Esophagus squamous epithelium (tissue), 5 donors: ENCODE measurements at regions not wholly inside any gene's neighbourhood (a gene's known extent, or its start where the extent isn't known, plus 50 kb on each side); places are given as distances from the start of the nearest gene placed in this dataset.

Experiments used
- DNase-seq: peaks from one replicate; lab custom pipeline; 2025; lab: John Stamatoyannopoulos, UW
- H3K27ac ChIP-seq, 4 donors: fragments of 200-600 bp; sonication (generic); one replicate each; pipeline ENCODE4 v1.5.1; 2016 to 2019; ENCODE audit warnings: mild to moderate bottlenecking in 1 of 4
- H3K27me3 ChIP-seq, 4 donors: fragments of 200-600 bp; sonication (generic); 1 replicate in 3 of 4; 2 replicates in 1 of 4; pipeline versions ENCODE4 v1.5.1 to v1.6.0; 2017 to 2021; ENCODE audit warnings: antibody characterized with exemption in 1 of 4
- H3K36me3 ChIP-seq, 3 donors: fragments of 200-600 bp; sonication (generic); one replicate each; pipeline ENCODE4 v1.5.1; 2016 to 2019
- H3K4me1 ChIP-seq, 3 donors: fragments of 200-600 bp; sonication (generic); one replicate each; pipeline ENCODE4 v1.5.1; 2017 to 2019
- H3K4me3 ChIP-seq, 4 donors: fragments of 200-600 bp; sonication (generic); 1 replicate in 3 of 4; 2 replicates in 1 of 4; pipeline ENCODE4 v1.5.1; 2016 to 2019; ENCODE audit warnings: mild to moderate bottlenecking in 2 of 4, moderate library complexity in 1 of 4
- H3K9me3 ChIP-seq, 3 donors: fragments of 200-600 bp; sonication (generic); one replicate each; pipeline ENCODE4 v1.5.1; 2016 to 2019
- POLR2A ChIP-seq, 4 donors: fragments of 450-650 bp; IDR thresholded peaks; one replicate each; pipeline ENCODE4 v1.6.1; 2017; ENCODE audit warnings: antibody characterized with exemption in 4 of 4, mild to moderate bottlenecking in 4 of 4, moderate library complexity in 3 of 4
- WGBS, 2 donors: methylation state at CpG; one replicate each; pipeline ENCODE4 v1.1.5; 2018; 5-methylcytosine and 5-hydroxymethylcytosine counted together
- intact Hi-C: fragments of 100-400 bp; cut with DNase I; formaldehyde crosslinking; loops from one replicate; pipeline ENCODE4 v1.15.0; 2022
- TF ChIP-seq, protein P1 (sequence below), 6 experiments: fragments of 450-650 bp in 4 of 6; fragments of 200-600 bp in 2 of 6; sonication (generic) in 2 of 6; IDR thresholded peaks; one replicate each; pipeline ENCODE4 v1.5.1; 2016 to 2019; ENCODE audit warnings: antibody characterized with exemption in 6 of 6, mild to moderate bottlenecking in 4 of 6, moderate library complexity in 4 of 6
- donor health status: DM: yes; HTN: yes; CAD: no.

DNA sequence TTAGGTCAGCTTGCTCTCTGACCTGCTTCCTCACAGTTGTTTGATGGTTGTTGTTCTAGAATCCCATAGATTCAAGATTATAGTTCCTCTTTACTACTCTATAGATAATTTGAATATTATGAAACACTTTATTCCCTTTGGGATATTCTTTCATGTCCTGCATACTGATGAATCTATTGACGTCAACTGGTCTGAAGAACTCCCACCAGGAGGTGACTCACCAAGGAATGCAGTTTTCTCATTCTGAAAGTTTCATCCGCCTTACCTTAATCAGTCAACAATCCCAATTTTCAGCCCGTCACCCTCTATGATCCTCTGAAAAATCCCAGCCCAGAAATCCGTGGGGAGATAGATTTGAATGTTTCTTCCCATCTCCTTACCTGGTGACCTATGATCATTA lies 834.1 kb upstream of the PRMT6 start:
- 70 to 76% methylated on average over 4 of the region's 4 CpGs for WGBS, 2 donors
- H3K36me3 ChIP-seq: no peaks in the 10 kb centered on the region

DNA sequence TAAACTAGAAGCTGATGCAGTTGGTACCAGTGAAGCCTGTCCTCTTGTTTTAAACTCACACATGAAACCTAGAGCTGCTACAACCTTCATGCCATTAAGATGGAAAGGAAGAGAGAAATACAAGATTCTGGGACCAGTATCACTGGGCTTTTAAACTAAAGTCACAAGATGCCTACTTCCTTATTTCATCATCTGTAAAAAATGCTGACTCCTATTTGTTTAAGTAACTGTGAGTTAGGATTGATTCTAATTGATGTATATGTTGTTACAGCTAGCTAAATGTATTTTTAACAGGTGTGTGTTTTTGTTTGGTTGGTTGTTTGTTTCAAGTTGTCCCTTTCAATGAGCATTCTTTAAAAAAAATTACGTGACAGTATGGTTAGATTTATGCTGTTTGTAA lies 833.3 kb upstream of the PRMT6 start:
- no peaks in the 10 kb centered on the region for H3K4me1 ChIP-seq
- no peaks in the 10 kb centered on the region for H3K27me3 ChIP-seq
- H3K36me3 ChIP-seq: no peaks in the 10 kb centered on the region
- no peak overlapping the region for H3K27ac ChIP-seq
- TF ChIP-seq POLR2A (IDR thresholded peaks at IDR 0.05): no peak
- TF ChIP-seq, protein P1, sequence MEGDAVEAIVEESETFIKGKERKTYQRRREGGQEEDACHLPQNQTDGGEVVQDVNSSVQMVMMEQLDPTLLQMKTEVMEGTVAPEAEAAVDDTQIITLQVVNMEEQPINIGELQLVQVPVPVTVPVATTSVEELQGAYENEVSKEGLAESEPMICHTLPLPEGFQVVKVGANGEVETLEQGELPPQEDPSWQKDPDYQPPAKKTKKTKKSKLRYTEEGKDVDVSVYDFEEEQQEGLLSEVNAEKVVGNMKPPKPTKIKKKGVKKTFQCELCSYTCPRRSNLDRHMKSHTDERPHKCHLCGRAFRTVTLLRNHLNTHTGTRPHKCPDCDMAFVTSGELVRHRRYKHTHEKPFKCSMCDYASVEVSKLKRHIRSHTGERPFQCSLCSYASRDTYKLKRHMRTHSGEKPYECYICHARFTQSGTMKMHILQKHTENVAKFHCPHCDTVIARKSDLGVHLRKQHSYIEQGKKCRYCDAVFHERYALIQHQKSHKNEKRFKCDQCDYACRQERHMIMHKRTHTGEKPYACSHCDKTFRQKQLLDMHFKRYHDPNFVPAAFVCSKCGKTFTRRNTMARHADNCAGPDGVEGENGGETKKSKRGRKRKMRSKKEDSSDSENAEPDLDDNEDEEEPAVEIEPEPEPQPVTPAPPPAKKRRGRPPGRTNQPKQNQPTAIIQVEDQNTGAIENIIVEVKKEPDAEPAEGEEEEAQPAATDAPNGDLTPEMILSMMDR (IDR thresholded peaks at IDR 0.05): no peak
- WGBS, 2 donors: 68 to 93% methylated on average over 1 of the region's 1 CpG
- intact Hi-C loops: no loop called here
- DNase-seq: no peak
- no peak overlapping the region for H3K4me3 ChIP-seq
- no peaks in the 10 kb centered on the region for H3K9me3 ChIP-seq

More for the DNA sequence above, 834.1 kb upstream of the PRMT6 start:
- Histone ChIP-seq H3K9me3 (no peaks in the 10 kb centered on the region), H3K4me1 (no peaks in the 10 kb centered on the region), H3K4me3 (no peak overlapping the region), H3K27ac (no peak overlapping the region), H3K27me3 (no peaks in the 10 kb centered on the region)
- no peak for DNase-seq
- TF ChIP-seq POLR2A (IDR thresholded peaks at IDR 0.05): no peak
- TF ChIP-seq, protein P1 (IDR thresholded peaks at IDR 0.05): no peak
- intact Hi-C loops: no loop called here

DNA sequence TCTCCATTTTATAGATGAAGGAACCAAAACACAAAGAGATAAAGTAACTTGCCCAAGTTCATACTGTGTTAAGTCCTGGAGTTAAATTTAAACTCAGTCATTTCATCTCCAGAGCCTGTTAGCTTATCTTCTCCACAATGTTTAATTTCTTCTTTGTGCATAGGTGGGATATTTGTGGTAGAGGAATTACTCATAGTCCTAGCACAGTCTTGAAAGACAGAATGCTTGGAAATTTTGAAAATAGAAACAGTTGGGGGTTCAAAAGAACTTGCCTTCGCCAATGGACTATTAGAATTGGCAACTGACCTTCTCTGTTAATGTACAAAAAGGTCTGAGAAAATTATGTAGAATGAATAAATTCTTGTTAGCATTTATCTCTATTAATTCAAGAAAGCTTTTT lies 832.0 kb upstream of the PRMT6 start:
- H3K27ac ChIP-seq: no peak overlapping the region
- no peaks in the 10 kb centered on the region for H3K9me3 ChIP-seq
- H3K4me1 ChIP-seq: no peaks in the 10 kb centered on the region
- no peaks in the 10 kb centered on the region for H3K36me3 ChIP-seq
- no peak for DNase-seq
- intact Hi-C loops: no loop called here
- WGBS, 2 donors: 37 to 57% methylated on average over 1 of the region's 1 CpG
- H3K4me3 ChIP-seq: no peak overlapping the region
- TF ChIP-seq, protein P1 (IDR thresholded peaks at IDR 0.05): no peak
- no peak for TF ChIP-seq POLR2A (IDR thresholded peaks at IDR 0.05)
- H3K27me3 ChIP-seq: no peaks in the 10 kb centered on the region

DNA sequence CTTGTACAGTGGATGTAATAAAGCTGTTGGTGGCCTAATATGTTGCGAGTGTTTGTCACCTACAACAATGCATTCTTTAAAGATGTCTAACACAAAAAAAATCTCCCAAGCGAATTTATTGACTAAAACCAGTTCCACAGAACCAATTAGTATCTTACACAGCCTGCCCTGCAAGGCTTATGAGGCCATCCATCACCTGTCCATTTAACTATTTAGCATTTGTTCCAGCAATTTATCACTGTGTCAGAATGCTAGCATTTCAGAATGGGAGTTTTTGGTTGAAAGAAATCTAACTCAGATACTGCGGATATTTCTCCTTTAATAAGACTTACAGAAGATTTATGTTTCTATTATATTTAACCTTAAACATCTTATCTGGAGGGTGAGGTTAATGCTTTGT lies 831.1 kb upstream of the PRMT6 start:
- H3K4me3 ChIP-seq: no peak overlapping the region
- no peak for TF ChIP-seq POLR2A (IDR thresholded peaks at IDR 0.05)
- TF ChIP-seq, protein P1 (IDR thresholded peaks at IDR 0.05): no peak
- H3K27ac ChIP-seq: no peak overlapping the region
- DNase-seq: no peak
- no peaks in the 10 kb centered on the region for H3K36me3 ChIP-seq
- no peaks in the 10 kb centered on the region for H3K4me1 ChIP-seq
- intact Hi-C loops: no loop called here
- no peaks in the 10 kb centered on the region for H3K9me3 ChIP-seq
- no peaks in the 10 kb centered on the region for H3K27me3 ChIP-seq
- WGBS, 2 donors: 40 to 51% methylated on average over 3 of the region's 3 CpGs

DNA sequence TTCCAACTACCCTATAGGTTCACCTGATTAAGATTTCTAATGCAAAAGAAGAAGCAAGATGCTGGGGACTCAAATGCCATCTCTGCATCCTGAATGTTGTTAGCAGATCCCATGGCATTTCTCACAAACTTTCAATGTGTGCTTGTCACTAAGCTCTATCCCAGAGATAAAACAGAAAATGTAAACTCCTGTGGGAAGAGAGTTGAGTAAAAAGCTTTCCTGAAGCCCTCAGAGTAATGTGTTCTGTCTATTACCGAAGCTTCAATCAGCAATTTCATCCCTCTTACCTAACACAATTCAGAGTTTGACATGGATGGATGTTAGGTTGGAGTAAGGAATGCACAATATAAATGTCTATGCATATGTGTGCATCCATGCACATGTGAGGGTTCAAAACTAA lies 829.9 kb upstream of the PRMT6 start:
- no peak for TF ChIP-seq POLR2A (IDR thresholded peaks at IDR 0.05)
- TF ChIP-seq, protein P1 (IDR thresholded peaks at IDR 0.05): no peak
- DNase-seq: no peak
- 21 to 46% methylated on average over 1 of the region's 1 CpG for WGBS, 2 donors
- H3K4me3 ChIP-seq: no peak overlapping the region
- no peaks in the 10 kb centered on the region for H3K36me3 ChIP-seq
- intact Hi-C loops: no loop called here
- H3K9me3 ChIP-seq: no peaks in the 10 kb centered on the region
- no peaks in the 10 kb centered on the region for H3K4me1 ChIP-seq
- H3K27ac ChIP-seq: no peak overlapping the region
- H3K27me3 ChIP-seq: no peaks in the 10 kb centered on the region
